GM19025 (cell line): ENCODE measurements at regions not wholly inside any gene's neighbourhood (a gene's known extent, or its start where the extent isn't known, plus 50 kb on each side); places are given as distances from the start of the nearest gene placed in this dataset.

Source experiments
- ATAC-seq: cut with Tn5 transposase; IDR thresholded peaks from one replicate; pipeline ENCODE4 v1.9.1; 2021; ENCODE audit warnings: mild to moderate bottlenecking, low read depth, moderate library complexity; ENCODE audit not compliant: unreplicated experiment

DNA sequence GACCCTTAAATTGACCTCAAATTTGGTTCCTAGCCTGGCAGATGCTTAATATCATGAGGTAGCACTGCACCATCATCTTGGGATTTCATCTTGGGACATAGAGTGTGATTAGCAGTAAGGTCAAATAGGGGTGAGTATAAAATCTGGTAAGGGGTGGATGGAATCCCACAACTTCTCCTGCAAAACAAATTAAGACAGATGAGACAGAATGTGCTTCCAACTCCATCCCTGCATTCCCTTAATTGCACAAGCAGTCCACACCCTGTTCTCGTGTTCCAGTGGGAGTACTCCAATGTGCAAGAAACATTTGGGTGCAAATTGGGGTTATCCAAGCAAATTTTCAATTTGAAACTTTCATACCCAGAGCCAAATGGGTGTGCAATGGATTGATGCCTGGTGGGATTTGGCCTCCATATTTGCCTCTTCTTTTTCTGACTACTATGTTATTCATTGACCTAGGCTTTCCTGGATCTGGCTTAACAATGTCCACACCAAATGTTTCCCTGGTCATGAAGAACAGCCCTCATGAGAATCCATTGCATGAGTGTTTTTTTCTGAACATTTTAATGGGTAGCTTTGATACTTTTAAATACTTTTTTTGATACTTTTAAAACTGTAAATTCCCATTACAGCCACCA, 785.0 kb upstream of the TSPY4 start:
- no peak for ATAC-seq

- no peak for ATAC-seq
Observed at GRCh38 chrY:8553614-8554013, 783.6 kb upstream of the TSPY4 start.

DNA sequence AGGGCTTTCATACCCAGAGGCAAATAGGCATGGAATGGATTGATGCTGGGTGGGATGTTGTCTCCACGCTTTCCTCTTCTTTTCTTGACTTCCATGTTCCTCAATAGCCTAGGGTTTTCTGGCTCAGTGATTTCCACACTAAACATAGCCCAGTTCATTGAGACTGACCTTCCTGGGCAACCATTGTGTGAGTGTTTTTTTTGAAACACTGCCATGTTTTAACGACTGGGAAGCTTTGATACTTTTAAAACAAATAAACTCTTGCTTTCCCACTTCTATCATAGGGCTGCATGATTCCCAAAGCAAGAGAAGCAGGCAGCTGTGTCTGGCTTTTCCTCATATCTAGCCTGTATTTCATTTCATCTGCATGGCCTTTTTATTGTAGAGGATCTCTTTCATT, 775.9 kb upstream of the TSPY4 start:
- ATAC-seq, result no peak

- ATAC-seq, result no peak
Observed at GRCh38 chrY:8562456-8563090, 774.7 kb upstream of the TSPY4 start.

DNA sequence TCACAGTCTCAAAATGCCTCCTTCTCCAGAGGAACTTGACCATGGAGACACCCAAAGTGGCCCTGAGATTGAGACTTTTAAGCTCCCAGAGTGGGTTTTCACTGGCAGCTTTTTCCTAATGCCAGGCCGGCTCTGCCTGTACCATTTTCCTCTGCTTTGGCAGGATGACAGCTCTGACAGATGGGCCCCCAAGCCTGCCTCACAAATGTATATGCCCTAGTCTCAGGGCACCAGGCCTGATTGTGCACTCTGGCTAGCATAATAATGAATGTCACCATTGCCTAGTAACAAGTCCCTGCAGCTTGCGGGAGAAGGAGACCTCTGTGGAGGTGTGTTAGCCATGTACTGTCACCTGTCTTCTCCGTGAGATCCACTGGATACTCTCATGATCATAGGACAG, 772.8 kb upstream of the TSPY4 start:
- no peak for ATAC-seq

- no peak for ATAC-seq
Observed at GRCh38 chrY:8566198-8566597, 771.1 kb upstream of the TSPY4 start.

DNA sequence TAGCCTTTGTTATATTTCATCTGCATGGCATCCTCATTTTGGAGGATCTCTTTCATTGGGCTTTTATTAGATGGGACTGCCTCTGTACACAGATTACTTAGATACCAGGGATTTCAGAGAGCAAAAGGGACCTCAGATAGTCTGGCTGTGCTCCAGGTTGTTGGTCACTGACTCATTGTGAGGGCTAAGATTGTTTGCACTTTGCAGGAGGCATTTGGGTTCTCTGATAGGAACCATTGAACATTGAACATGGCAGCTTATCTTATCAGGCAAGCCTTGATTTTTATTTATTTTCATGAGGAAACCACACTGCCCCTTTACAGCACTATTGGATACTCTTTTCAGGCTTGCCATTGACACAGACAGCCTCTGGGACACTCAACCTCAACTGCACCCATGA, 766.9 kb upstream of the TSPY4 start:
- no peak for ATAC-seq

DNA sequence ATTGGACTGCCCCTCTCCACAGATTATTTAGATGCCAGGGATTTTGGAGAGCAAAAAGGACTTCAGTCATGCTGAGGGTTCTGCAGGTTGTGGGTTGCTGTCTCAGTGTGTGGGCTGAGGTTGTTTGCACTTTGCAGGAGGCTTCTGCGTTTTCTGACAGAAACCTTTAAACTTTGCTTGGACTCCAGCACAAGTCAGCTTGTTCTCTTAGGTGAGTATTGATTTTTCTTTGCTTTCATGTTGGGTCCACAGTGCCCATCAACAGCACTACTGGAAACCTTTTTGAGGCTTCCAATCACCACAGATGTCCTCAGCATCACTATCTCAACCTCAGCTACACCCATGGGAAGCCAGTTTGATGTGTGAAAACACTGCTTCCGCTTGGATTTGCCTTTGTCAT, 764.3 kb upstream of the TSPY4 start:
- ATAC-seq, result no peak

GRCh38 chrY:8582277-8582850, 754.9 kb upstream of the TSPY4 start:
- no peak for ATAC-seq

- ATAC-seq, result no peak
Observed at GRCh38 chrY:8583191-8583590, 754.1 kb upstream of the TSPY4 start.

- ATAC-seq, result no peak
Observed at GRCh38 chrY:8590641-8591040, 746.6 kb upstream of the TSPY4 start.

GRCh38 chrY:8591821-8592516, 745.3 kb upstream of the TSPY4 start:
- ATAC-seq, result no peak

DNA sequence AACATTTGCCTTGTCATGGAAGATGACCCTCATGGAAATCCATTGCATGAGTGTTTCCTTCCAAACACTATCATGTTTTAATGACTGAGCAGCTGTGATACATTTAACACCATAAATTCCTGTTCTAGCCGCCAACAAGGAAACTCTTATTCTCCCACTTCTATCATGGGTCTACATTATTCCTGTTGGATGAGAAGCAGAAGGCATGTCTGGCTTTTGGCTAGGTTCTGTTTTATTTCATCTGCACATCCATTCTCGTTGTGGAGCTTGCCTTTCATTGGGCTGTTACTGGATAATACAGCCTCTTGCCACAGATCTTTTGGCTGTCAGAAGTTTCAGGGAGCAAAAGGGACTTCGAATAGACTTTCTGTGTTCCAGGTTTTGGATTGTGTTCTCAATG, 742.6 kb upstream of the TSPY4 start:
- ATAC-seq, result no peak

DNA sequence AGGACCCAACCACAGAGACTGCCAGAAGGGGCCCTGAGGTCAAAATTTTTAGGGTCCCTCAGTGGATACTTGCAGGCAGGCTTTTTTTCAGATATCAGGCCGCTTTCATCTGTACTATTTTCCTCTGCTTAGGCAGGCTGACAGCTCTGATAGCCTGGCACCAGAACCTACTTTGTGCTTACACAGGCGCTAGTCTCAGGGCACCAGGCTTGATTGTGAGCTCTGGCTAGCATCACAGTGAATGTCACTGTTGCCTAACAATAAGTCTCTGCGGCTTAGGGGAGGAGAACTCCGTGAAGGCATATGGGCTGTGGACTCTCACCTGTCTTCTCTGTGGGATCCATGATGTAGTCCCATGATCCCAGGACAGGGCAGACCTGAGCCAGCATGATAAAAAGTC, 738.1 kb upstream of the TSPY4 start:
- no peak for ATAC-seq

GRCh38 chrY:8610620-8611019, 726.6 kb upstream of the TSPY4 start:
- no peak for ATAC-seq

GRCh38 chrY:8611815-8612214, 725.4 kb upstream of the TSPY4 start:
- ATAC-seq, result no peak

DNA sequence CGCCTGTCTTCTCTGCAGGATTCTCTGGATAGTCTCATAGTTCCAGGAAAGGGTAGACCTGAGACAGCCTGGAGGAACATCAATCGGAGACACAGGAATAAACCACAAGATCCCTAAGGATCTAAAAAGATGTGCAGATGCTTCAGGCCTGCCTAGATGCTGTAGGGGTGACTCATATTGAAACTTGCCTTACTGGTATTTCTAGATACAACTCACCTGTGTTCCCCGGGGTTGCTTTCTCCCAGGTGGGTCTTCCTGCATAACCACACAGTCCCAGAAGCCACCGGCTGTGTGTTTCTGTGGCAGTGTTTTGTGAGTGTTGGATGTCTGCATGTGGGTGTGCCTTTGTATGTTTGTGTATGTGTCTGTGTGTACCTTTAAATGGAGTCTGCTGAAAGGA, 719.0 kb upstream of the TSPY4 start:
- no peak for ATAC-seq

DNA sequence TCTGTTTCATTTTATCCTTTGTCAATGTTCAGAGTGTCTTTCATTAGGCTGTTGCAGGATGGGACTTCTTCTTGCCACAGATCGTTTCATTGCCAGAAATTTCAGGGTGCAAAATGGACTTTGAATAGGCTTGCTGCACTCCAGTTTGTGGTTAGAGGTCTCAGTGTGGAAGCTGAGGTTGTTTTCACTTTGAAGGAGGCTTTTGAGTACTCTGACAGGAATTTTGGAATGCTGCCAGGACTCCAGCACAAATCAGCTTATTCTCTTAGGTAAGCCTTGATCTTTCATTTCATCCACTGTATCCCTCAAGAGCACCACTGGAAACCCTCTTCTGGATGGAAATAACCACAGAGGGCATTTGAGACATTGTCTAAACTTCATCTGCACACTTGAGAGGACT, 715.1 kb upstream of the TSPY4 start:
- ATAC-seq, result no peak

DNA sequence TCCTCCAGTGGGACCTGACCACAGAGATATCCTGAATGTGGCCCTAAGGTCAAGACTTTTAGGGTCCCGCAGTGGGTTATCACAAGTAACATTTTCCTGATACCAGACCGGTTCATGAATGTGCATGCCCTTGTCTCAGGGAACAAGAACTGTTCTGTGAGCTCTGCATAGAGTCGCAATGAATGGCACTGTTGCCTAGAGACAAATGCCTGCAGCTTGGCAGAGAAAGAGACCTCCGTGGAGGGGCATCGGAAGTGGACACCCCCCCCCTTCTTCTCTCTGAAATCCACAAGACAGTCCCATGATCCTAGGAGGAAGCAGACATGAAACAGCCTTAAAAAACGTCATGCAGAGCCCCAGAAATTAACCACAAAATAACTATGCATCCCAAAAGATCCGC, 714.4 kb upstream of the TSPY4 start:
- no peak for ATAC-seq

DNA sequence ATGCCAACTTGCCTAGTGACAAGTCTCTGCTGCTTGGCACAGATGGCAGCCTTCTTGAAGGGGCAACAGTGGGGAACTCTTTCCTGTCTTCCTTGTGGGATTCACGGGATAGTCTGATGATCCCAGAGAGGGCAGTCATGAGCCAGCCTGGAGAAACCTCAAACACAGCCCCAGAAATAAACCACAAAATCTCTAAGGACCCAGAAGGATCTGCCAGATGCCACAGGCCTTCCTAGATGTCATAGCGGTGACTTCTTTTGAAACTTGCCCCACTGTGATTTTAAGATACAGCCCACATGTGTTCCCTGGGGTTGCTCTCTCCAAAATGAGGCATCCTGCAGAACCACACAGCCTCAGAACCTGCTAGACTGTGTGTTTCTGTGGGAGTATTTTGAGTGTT, 707.6 kb upstream of the TSPY4 start:
- no peak for ATAC-seq

DNA sequence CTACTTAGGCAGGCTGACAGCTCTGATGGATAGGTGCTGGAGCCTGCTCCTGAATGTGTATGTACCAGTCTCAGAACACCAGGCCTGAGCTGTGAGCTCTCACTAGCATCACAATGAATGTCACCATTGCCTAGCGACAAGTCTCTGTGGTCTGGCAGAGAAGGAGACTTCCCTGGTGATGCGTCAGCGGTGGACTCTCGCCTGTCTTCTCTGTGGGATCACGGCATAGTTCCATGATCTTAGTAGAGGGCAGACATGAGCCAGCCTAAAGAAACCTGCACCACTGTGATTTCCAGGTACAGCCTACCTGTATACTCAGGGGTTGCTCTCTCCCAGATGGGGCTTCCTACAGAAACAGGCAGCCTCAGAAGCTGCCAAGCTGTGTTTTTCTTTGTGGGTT, 699.2 kb upstream of the TSPY4 start:
- no peak for ATAC-seq

DNA sequence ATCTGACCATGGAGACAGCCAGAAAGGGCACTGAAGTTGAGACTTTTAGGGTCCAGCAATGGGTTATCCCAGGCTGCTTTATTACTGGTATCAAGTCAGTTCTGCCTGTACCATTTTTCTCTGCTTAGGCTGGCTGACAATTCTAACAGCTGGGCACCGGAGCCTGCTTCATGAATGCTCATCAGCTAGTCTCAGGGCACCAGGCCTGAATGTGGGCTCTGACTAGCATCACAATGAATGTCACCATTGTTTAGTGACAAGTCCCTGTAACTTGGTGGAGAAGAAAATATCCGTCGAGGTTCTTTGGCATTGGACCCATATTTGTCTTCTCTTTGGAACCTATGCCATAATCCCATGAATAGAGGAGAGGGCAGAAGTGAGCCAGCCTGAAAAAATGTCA, 692.3 kb upstream of the TSPY4 start:
- ATAC-seq, result no peak
